ENCODE measurements at regions not wholly inside any gene's neighbourhood (a gene's known extent, or its start where the extent isn't known, plus 50 kb on each side); places are given as distances from the start of the nearest gene placed in this dataset.

GRCh38 chr3:31164381-31164780 is 269.9 kb upstream of the GADL1 start:
- no peak for TF ChIP-seq EZH2 (IDR thresholded peaks at IDR 0.05; ENCODE audit: borderline replicate concordance, low read depth, low read length, severe bottlenecking)
- no peak for TF ChIP-seq CTCF (IDR thresholded peaks at IDR 0.05; ENCODE audit: extremely low read depth in 1 of 2, insufficient read depth in 1 of 2, low read depth in 1 of 2, low read length in 2 of 2)
- TF ChIP-seq MYC (IDR thresholded peaks at IDR 0.05; ENCODE audit: low read depth, low read length): no peak
- no peak for TF ChIP-seq POLR2A (IDR thresholded peaks at IDR 0.05; ENCODE audit: low read depth, low read length)

Measured in endothelial cell of umbilical vein (primary cell).